ENCODE measurements at regions not wholly inside any gene's neighbourhood (a gene's known extent, or its start where the extent isn't known, plus 50 kb on each side); places are given as distances from the start of the nearest gene placed in this dataset.
"Not testable (repeated sequence)": the region's sequence is repeated elsewhere in the genome, so short reads cannot be mapped to it uniquely, and the experiment has no call there.

DNA sequence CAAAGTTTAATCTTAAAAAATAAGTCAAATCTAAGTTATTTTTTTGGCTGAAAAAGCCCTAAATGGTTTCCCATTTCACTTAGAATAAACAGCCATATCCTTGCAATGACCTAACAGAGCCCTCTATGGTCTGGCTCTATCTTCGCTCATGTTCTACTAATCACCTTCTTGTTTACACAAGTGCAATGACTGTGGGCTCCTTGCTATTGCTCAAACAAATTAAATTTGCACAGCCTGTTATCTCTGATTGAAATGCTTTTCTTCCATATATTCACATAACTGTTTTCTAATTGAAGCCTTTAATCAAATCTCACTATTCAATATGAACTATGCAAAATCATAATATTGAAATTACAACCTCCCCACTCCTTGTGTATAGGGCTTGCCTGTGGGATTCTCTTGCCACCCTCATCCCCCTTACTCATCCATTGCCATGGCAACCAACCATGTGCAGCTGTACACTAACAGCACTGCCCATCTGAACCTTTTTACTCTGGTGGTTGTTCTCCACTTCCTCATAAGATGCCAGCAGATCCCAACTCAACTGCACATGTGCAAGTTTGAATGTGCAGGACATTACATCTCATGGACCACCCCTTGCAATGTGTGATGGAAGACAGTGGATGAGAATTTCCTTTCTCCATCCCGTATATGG lies 1083.2 kb downstream of the SOCS6 start:
- no peak for DNase-seq (ENCODE audit: low spot score)

DNA sequence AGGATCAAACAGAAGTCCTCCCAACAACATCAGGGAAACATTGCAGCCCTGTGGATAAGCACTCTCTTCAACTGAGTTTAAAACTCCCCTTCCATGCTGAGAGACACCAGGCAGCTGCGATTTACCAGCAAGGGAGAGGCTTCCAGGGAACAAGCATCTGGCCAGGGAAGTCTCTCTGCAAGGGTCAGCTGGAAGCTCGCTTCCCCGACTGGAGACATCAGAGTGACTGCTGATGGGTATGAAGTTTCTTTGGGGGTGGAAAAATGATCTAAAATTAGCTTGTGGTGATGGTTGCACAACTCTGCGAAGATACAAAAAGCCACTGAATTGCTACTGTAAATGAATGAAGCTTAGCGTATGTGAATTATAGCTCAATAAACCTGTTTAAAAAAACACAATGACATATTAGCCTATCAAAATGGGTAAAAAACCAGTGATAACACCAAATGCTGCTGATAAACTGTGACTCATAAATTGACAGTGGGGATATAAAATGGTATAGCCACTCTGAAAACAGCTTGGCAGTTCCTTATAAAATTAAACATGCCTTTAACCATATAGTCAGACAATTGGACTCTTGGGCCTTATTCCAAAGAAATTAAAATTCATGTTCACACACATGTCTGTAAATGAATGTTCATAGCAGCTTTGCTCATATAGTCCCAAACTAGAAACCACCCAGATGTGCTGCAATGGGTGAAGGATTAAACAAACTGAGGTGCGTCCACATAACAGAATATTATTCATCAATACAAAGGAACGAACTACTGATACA lies 1082.0 kb downstream of the SOCS6 start:
- DNase-seq (ENCODE audit: low spot score) = no peak

DNA sequence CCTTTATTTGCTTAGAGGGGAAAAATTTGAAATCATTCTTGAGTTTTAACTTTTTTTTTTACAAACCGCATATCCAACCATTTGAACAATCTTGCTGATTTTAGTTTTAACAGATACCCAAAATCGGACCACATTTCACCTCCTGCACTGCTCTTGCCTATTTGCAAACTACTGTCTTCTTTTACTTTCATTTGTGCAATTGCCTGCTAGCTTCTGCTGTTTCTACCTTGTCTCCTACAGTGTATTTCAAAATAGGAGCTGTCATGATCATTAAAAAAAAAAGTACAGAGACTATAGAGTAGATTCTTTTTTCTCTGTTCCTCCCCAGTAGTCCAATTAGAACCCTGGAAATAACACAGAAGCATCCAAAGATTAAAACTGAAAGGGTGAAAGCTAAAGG lies 1081.2 kb downstream of the SOCS6 start:
- DNase-seq (ENCODE audit: low spot score) = no peak

DNA sequence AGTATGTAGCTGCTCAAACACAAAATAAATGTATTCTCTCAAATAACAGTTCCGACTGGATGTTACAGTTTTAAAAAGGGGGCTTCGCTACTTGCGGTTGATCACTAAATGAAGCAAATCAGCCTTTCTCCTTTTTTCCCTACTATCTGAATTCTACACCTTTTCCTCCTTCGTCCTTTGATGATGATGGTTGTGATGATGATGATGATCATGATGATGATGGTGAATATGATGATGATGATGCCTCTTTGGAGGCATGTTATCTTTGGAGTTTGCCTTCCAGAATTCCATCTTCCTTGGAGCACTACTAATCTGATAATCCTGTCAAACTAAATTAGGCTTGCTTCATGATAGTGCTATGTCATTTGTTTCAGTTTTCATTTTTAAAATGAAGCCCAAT lies 1073.3 kb downstream of the SOCS6 start:
- no peak for DNase-seq (ENCODE audit: low spot score)

DNA sequence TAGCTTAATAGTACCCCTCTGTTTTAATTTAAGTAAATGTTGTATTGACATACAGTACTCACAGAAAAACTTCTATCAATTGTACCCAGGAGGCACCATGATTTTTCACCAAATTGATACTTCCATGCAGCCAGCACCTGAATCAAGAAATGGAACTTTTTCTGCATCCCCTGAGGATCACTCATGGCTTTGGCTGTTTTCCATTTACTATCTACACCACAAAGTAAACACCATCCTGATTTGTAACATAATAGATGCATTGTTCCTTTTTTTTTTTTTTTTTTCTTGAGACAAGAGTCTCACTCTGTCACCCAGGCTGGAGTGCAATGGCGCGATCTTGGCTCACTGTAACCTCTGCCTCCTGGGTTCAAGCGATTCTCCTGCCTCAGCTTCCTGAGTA lies 1066.8 kb downstream of the SOCS6 start:
- not testable (repeated sequence) for DNase-seq (ENCODE audit: low spot score)

DNA sequence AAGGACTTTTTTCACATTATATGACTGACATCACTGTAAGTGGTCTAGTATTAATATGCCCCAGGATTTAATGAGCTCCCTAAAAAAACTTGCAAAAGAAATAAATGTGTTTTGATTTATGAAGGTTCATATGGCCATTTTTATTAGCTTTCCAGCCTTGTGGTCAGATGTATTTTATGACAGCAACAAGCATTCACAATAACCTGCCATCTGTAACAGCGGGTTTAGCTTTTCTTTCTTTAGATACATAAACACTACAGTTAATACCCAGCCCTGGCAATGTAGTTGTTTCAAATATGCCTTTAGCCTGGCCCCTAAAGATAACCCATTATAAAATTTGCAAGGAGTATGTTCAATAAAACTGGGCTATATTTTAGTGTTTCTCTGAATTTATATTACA lies 1063.8 kb downstream of the SOCS6 start:
- no peak for DNase-seq (ENCODE audit: low spot score)

DNA sequence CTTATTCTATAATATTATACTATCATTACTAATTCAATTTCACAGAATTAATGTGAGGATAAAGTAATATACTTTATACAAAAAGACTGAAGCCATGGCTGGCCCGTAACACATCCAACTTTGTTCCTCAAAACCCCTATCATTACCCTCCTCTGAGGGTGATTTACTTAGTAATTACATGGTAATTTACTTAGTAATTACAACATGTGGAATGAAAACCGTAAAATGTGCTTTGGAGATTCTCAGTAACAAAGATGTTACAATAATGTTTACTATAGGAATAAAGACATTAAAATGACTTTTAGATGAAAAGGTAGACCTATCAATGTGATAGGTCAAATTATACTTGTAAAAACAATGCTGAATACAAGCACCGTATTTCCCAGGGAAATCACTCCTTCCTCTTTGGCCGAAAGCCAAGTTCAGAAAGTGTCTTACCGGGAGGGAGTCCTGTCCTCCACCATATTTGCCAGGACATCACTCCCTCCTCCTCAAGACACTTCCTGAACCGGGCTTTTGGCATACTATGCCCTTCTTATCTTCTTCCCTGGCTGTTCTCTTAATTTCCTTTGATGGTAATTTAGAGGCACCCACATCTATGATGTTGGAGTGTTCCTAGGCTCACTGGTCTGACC lies 1047.8 kb downstream of the SOCS6 start:
- no peak for DNase-seq (ENCODE audit: low spot score)

DNA sequence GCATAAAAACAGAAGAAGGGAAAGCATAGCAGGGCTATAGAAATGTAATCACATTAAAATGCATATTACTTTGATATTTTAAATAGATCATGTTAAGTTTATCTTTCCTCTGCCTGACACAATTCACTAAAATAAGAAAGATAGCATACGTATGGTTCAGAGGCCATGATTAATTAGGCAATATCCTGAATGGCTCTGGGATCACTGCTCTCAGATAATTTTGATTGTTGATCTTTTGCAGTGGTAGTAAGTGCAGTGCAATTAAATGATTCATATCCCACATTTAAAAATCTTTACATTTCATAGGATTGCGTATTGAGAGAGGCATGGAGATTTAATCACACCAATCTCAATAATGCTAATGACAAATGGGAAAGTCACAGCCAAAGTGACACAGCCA lies 1040.7 kb downstream of the SOCS6 start:
- no peak for DNase-seq (ENCODE audit: low spot score)

DNA sequence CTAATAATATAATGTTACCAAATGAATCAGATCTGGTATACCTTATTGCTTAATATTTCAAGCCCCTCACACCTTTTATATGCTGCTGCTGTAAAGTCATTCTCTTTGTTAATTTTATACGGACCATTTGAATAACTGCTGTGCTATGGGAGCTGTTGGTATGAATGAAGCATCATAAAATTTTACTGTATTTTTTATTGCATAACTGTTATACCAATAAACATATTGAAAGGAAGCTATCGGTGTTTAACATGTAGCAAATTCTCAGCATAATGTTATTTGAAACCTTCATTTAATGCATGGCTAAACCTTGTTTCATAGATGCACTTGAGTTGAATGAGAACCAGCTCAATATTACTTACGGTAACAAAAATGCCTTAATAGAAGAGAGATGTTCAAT lies 1040.3 kb downstream of the SOCS6 start:
- DNase-seq (ENCODE audit: low spot score) = no peak

DNA sequence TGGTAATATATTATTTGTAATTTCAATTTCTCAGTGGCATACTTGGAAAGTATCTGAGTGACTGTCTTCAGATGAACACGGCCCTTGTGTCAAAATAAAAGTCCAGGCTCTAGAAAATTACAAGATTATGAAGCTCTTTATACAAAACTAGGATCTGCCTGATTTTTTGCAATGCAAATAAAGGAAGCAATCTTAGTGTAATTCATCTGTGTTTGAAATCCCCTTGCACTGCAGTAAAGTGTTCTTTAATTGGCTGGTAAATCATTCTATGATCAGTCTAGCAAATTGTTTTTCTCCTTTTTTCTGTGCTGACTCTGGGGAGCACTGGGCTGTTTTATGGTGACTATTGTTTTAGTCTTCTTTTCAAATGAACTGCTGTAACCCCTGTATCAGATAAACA lies 1039.0 kb downstream of the SOCS6 start:
- no peak for DNase-seq (ENCODE audit: low spot score)

DNA sequence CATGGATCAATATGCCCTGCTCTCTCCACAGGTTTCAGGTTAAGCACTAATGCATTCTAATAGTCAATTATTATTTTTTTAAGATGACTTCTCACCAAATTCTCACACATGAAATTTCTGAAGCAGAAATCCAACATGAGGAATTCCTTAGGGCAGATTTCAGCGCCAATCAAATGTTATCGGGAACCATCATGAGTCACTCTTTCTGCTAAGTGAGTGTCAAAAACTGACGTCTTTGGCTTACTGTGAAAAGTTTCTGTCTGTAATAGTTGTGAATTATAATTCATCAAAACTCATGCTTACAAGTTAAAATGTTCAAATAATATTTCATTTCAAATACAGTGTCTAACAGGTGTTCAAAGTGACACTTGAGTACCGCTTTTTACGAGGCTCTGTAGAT lies 1038.6 kb downstream of the SOCS6 start:
- no peak for DNase-seq (ENCODE audit: low spot score)

DNA sequence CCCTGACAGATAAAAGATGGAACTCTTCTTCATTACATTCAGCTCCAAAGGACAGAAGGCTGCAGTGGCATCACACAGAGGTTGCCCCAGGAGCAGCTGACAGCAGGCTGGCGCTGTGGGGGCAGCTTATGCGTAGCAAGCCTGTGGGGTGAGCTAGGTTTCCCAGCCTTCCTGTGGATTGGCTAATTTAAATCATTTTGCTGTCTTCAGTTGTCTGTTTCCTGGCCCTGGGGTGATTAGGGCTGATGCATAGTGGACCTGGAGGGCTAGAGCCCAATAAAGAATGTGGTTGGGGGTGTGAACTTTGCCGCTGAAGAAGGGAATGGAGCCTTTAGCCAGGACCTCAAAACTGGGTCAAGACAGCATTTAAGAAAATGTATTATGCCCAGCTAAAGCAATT lies 1038.0 kb downstream of the SOCS6 start:
- no peak for DNase-seq (ENCODE audit: low spot score)

DNA sequence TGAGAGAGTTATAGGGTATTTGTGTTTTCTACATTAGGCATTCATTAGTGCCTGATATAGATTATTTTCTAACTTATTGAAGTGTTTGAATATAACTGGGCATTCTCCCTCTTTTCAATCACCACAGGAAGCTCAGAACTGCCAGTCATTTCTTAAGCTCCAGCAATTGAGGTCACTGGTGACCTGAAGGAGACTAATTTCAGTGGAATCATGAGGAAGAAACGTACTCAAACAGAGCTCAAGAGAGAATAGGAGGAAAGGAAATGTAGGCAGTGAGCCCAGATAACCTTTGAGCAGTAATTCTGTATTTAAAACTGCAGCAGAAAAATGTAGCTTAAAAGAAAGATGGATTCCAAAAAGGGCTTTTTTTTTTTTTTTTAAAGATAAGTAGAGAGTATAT lies 1035.5 kb downstream of the SOCS6 start:
- DNase-seq (ENCODE audit: low spot score) = no peak

DNA sequence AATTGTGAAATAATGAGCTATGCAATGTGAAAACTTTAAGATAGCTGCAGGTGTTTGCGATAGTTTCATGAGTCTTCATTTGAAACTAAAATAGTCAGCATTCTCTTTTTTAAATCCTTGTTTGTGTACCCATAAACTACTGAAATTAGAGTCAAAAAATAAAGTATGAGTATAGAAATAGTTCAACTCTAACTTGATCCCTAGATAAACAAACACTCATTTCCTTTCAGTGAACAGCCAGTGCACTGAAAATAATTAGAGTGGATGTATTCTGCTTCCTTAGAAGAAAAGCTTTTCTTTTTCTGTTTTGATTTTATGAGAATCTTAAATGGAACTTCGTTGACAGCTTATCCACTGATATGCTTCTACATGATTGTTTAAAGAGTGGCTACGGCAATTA lies 1033.4 kb downstream of the SOCS6 start:
- DNase-seq (ENCODE audit: low spot score) = no peak

DNA sequence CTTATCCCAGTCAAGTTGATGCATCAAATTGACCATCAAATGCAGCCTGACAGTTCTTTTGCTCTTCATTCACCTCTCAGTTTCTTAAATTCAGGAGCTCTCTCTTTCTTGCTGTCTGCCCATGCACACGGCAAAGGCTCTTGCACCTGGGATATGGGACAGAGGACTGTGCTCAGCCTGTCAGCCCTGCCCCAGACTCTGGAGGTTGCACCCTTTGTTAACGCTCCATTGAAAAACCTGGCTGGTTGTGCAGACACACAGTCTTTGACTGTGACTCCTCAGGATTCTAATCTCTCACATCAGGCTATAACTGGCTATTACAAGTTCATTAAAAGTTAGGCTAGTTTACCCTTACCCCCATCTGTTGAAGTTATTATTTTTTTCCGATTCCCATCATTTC lies 1032.5 kb downstream of the SOCS6 start:
- DNase-seq (ENCODE audit: low spot score) = no peak

DNA sequence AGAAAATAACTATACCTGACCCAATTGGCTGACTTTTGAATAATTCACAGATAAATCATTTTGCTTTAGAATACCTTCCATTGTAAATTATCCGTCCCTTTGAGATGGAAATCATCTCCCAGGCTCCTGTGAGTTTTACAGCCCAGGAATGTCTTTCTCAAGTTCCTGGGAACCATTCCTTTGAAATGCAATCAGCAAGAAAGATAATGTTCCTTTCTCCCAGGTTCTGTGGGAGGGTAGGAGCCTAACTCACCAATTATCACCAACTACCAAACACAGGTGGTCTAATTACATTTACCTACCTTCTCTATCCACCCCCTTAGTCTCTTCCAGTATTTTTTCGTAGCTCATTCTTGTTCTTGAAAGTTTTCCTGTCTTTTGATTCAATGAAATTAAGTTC lies 1016.0 kb downstream of the SOCS6 start:
- peak; percentile 59 for DNase-seq (ENCODE audit: low spot score)

DNA sequence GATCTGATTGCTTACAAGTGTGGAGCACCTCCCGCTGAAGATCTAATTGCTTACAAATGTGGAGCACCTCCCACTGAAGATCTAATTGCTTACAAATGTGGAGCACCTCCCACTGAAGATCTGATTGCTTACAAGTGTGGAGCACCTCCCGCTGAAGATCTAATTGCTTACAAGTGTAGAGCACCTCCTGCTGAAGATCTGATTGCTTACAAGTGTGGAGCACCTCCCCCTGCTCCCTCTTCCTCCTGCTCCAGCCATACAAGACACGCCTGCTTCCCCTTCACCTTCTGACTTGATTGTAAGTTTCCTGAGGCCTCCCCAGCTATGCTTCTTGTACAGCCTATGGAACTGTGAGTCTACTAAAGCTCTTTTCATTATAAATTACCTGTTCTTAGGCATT lies 1014.9 kb downstream of the SOCS6 start:
- not testable (repeated sequence) for DNase-seq (ENCODE audit: low spot score)

DNA sequence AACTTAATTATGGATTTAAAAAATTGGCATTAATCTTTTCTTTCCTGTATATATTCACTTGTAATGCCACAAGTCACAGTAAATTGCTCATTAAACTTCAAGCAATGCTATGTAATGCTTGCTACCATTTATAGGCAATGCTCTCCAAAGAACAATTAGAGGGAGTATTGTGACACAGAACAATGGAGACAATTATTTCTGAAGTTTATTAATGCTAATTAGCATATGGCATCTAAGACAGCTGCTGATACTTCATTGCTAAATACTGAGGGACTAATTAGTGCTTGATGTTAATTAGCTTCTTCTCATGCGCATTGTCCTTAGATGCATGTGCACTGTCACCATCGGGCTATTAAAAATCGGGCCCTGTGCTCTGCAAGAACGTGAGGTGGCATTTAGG lies 1012.8 kb downstream of the SOCS6 start:
- no peak for DNase-seq (ENCODE audit: low spot score)

DNA sequence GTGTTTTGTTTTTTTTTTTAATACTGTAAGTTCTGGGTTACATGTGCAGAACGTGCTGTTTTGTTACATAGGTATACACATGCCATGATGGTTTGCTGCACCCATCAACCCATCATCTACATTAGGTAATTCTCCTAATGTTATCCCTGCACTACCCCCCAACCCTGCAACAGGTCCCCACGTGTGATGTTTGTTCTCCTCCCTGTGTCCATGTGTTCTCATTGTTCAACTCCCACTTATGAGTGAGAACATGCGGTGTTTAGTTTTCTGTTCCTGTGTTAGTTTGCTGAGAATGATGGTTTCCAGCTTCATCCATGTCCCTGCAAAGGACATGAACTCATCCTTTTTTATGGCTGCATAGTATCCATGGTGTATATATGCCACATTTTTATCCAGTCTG lies 1005.4 kb downstream of the SOCS6 start:
- not testable (repeated sequence) for DNase-seq (ENCODE audit: low spot score)

DNA sequence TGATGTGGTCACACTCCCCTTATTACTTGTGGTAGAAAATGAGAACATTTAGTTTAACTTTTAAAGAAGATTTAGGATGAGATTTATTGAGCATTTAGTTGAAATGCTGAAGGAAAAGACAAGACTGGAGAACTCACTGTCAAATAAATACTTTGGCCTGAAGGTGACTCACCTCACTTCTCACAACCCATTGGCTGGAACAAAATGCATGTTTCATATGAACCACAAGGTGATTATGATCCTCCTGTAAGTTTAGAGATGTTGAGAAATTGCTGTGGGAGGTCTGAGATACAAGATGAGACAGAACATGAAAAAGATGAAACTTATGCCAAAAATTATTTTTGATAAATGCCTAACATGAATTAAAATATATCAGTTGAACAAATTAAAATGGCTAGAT lies 1004.5 kb downstream of the SOCS6 start:
- DNase-seq (ENCODE audit: low spot score) = no peak

DNA sequence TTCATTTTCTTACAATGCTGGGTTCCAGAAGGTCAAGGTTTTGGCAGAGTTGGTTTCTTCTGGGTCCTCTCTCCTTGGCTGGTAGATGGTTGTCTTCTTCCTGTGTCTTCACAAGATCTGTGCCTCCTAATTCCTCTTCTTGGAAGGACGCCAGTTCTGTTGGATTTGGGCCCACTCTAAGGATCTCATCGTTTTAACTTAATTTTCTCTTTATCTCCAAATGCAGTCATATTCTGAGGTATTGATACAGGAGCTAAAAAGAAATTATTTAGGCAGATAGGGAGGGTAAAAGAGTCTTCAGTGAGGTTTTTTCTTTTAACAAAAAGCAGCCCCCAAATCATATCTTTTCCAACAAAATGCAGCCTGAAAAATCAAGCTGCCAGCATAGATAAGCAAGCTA lies 998.4 kb downstream of the SOCS6 start:
- no peak for DNase-seq (ENCODE audit: low spot score)

DNA sequence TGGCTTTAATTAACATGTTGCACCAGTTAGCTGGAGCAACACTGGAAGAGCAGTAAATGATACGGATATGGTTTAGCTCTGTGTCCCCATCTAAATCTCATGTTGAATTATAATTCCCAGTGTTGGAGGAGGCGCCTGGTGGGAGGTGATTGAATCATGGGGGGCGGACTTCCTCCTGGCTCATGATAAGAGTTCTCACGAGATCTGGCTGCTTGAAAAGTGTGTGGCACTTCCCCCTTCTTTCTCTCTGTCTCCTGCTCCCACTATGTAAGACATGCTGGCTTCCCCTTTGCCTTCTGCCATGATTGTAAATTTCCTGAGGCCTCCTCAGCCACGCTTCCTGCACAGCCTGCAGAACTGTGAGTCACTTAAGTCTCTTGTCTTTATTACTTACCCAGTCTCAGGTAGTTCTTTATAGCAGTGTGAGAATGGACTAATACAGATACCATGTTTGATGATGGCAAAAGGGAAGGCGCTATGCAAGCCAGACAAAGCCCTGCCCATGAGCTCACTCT lies 963.6 kb downstream of the SOCS6 start:
- DNase-seq (ENCODE audit: low spot score) = no peak

DNA sequence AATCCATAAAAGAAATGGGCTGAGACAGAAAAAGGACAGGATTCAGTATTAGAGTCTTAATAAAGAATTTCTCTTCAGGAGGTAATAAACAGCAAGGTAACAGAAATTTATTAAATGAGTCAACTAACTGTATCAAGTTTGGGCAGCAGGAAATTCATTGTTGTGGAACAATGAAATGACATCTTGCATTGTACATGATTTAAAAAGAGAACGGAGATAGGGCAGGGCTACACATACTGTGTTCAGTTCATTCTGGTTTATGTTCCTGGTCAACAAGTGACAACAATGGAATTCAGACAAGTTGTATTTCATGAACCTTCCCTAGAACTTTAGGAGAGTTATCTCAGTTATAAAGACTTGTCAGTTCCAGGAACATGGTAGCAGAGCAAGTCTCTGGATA lies 961.3 kb downstream of the SOCS6 start:
- DNase-seq (ENCODE audit: low spot score) = no peak

Data from iPS-NIHi11 (cell line).